UCSD-AML1 (cell line): ENCODE measurements at regions not wholly inside any gene's neighbourhood (a gene's known extent, or its start where the extent isn't known, plus 50 kb on each side); places are given as distances from the start of the nearest gene placed in this dataset.
A peak's percentile ranks its signal among the peaks of the same experiment; 100 is the strongest.

Source experiments
- DNase-seq: peaks from one replicate; lab custom pipeline; 2025; ENCODE audit not compliant: unreplicated experiment; lab: John Stamatoyannopoulos, UW

- DNase-seq, result no peak
Measured at GRCh38 chr13:29934531-29935308, 84.3 kb upstream of the UBL3 start.

- no peak for DNase-seq
Measured at GRCh38 chr13:29933401-29933800, 83.0 kb upstream of the UBL3 start.

DNA sequence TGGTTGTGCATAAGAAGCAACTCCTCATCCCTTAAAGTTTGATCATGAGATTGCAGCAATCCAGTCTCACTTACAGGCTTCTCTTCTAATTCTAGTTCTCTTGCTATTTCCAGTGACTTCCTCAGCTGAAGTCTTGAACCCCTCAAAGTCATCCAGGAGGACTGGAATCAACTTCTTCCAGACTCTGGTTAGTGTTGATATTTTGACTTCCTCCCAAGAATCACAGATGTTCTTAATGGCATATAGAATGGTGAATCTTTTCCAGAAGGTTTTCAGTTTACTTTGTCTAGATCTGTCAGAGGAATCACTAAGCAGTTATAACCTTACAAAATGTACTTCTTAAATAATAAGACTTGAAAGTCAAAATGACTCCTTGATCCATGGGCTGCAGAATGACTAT, 81.3 kb upstream of the UBL3 start:
- DNase-seq, result no peak

DNA sequence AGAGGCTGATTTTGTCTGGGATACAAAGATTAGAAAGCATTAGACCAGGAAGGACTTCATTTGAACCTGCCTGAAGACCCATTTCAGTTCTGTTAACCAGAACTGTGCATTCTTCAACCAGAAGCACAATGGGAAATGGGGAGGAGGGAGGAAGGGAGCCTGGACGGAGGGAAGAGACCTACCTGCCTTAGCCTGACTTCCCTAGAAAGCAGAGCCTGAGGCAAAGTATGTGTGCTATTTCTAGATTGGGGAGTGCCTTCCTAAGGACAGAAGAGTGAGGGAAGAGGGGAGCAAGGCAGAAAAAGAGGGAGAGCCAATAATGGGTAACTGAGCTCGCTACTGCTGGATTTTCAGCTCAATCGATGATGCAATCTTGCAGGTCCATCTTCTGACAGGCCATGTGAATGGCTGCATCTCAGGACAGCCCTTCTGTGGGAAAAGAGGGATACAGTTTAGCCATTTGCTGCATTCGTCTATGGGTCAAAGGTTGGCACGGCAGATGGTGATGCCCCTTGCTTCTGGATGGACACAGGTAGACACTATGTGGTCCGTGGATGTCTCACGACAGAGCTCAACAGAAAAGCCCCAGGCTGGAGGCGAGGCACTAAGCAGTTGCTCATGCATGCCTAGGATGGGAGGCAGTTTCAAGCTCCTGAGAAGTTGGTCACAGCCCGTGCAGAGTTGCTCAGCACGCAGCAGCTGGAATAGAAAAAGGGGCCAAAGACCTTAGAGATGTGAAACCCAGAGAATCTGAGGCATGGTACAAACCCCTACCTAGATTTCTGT, 78.8 kb upstream of the UBL3 start:
- no peak for DNase-seq

DNA sequence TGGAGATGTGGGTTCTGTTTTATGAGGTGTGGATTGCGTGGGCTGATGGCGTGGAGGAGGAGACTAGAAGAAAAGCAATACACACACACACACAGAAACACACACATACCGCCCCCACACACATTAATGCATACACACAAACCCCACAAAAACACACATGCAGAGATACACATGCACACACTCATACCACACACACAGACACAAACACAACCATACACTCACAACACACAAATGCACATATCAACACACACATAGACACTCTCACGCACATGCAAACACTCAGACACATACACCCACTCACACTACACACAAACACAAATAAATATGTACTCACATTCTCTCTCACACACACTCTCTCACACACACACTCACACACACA, 75.7 kb upstream of the UBL3 start:
- DNase-seq, result no peak

DNA sequence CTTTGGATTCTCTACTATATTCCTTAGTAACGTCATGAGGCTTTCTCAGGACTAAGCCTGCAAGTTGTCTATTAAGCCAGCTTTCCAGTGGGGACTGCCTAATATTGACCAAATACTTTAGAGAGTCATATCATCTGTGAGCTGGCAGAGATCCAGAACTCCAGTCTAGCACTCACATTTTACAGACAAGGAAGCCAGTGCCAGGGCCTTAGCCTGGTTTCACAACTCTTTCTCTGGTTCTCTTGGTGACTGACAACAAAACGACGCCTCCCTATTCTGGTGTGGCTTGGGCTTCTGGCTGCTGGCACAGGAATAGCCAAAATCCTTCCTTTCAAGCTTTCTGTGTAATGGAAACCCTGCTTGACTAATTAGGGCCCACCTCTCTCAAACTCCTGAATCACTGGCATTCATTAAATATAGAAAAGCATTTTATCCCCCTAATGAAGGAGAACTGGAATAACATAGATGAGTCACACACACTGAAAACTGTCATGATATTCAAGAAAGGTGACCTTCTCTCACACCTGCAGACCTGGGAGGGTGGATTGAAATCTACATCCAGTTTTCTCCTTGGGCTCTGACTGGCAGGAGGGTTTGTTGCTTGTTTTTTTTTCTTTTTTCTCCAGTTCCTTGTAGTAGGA, 75.2 kb upstream of the UBL3 start:
- no peak for DNase-seq

GRCh38 chr13:29924482-29925350, 74.3 kb upstream of the UBL3 start:
- DNase-seq, result no peak

GRCh38 chr13:29923554-29924481, 73.4 kb upstream of the UBL3 start:
- DNase-seq, result peak; percentile 61

GRCh38 chr13:29922896-29923295, 72.5 kb upstream of the UBL3 start:
- DNase-seq, result no peak

DNA sequence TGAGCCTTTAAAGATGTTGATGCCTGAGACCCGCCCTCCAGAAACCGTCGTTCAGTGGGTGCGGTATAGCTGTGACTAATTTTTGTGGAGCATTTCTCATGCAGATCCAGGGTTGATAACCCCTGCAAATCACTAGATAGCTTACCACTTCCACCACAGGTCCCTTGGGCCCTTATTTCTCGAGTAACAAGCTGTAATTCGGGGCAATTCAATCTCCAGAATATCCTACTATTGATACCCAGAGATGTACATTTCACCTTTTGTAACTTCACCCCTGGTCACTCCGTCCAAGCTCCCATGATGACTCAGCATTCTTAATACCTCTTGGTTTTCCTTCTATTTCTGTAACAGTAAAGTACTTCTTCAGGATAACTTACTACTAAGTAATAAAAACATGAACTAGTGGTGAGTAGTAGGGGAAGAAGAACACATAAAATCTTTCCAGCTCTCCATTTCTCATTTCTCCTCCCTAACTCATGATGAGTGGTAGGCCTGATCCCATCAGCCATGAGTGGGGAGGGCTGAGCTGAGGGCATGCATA, 71.9 kb upstream of the UBL3 start:
- DNase-seq, result no peak

DNA sequence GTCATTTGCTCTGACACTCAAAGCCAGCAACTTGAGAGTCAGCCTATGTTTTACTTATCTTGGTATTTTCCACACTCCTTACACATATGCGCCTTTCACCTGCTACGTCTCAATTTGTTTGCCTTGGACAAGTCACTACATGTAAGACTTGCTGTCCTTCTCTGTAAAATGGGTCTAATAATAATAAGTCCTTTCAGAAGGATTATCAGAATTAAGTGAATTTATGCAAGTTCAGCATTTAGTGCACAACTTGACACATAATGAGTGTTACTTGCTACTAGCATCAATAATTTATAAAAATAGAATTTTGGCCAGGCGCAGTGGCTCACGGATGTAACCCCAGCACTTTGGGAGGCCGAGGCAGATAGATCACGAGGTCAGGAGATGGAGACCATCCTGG, 71.1 kb upstream of the UBL3 start:
- no peak for DNase-seq

DNA sequence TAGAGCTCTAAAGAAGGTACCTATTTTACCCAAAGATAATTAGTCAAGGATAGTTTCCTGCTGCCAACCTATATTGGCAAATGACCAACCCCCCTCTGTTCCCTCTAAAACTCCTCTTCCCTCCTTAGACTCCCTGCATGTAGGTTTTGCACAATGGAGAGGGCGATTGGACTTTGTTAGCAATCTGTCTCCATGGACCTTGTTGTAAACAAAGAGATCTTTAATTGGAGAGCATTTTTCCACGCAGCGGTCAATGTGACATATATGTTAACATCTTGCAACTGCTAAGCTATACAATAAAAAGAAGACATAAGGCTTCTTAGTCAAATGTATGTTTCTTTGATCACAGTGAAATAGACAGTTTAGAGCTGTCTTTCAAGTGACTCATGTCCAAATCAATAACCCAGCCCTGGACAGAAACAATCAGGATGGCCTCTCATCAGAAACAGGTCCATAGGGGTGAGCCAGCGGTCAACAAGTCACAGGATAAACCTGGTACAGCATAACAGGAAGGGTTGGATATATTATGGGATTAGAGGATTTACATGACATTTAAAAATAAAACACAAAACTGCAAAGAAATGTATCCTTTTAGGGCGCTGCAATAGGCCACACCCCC, 69.7 kb upstream of the UBL3 start:
- no peak for DNase-seq

GRCh38 chr13:29918845-29919244, 68.4 kb upstream of the UBL3 start:
- no peak for DNase-seq

DNA sequence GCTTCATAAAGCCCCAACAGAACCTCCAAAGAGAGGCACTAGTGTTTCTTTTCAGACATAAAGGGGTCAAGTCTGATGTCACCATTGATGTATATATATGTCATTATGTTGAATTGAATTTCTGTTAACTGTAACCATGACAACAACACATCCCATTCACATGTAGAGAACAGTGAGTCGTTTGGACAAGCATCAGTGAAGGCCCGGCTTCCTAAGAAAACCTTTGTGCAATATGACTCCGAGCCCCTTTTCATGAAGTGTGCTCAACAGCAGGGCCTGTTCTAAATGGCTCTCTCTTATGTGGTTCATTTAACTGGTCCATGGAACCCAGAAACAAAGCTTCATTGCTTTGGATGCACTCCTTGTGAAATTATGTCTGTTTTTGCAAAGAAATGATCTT, 67.2 kb upstream of the UBL3 start:
- DNase-seq, result no peak

DNA sequence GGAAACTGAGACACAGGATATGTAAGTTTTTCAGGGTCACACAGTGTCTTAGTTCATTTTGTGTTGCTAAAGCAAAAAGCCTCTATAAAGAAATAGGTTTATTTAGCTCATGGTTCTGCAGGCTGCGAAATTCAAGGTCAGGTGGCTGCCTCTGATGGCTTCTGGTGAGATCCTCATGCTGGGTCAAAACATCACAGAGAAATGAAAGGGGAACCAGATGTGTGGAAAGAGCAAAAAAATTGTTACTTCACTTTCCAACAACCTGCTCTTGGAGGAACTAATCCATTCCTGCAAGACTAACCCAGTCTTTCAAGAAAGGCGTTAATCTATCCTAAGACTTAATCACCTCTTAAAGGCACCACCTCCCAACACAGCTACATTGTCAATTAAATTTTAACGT, 64.2 kb upstream of the UBL3 start:
- no peak for DNase-seq

GRCh38 chr13:29911781-29912418, 61.5 kb upstream of the UBL3 start:
- no peak for DNase-seq

DNA sequence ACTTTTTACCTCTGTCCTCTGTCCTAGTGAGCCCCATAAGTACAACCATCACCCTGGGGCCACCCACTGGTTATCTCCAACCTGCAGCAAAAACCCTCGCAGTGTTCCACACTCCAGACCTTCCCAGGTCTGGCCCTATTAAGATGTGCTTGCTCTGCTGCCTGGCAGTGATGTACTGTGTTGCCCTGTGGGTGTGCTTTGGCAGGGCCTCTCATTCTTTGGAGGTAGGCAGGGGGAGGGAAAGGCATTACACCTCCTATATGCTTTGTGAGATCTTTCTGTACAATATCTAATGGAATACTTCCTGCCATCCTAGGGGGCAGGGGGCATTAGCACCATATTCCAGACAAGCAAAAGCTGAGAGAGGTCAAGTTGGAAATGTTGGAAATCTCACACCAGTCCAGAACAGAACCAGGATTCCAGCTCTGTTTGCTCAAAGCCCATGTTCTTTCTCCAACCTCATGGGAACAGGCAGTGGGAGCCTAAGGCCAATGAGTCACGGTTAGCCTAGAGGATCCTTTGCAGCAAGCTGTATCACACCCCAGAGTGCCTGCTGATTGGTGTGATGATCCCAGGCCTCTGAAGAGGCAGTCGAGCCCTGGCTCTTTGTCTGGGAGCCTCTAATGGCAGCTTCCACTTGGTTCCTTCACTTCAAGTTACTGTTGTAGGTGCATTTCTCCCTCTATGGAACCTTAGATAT, 59.7 kb upstream of the UBL3 start:
- DNase-seq, result no peak

GRCh38 chr13:29909081-29909730, 58.8 kb upstream of the UBL3 start:
- DNase-seq, result no peak
